Effector CD4-positive, alpha-beta T cell (primary cell): ENCODE measurements at regions not wholly inside any gene's neighbourhood (a gene's known extent, or its start where the extent isn't known, plus 50 kb on each side); places are given as distances from the start of the nearest gene placed in this dataset.

Experiments
- DNase-seq: peaks from one replicate; pipeline ENCODE4 v3.0.0-alpha.2; 2020

DNA sequence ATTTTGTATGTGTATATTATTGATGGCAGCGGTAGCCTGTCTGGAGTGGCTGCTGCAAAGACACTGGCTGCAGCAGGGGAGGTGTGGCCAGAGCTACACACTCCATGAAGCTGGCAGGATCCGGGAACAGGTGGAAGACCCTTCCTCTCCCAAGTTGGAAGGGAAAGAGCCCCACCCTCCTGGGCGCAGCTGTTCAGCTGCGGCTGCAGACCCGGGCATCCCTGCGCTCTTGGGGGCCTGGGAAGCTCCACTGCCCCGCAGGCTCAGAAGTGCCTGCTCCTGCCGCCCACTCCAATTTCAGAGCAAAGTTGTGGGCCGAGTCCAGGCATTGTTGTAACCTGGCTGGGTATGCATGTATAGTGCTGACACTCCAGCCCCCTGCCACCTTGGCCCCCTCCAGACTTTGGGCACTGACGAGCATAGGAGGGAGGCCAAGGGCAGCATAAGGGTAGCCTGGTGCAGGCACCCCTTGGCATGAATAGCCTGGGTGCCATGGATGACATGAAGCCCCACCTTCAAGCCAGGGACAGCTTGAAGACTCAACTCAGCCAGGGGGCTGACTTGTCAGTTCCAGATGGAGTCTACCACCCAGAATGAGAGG is 90.7 kb upstream of the TMEM168 start:
- no peak for DNase-seq

DNA sequence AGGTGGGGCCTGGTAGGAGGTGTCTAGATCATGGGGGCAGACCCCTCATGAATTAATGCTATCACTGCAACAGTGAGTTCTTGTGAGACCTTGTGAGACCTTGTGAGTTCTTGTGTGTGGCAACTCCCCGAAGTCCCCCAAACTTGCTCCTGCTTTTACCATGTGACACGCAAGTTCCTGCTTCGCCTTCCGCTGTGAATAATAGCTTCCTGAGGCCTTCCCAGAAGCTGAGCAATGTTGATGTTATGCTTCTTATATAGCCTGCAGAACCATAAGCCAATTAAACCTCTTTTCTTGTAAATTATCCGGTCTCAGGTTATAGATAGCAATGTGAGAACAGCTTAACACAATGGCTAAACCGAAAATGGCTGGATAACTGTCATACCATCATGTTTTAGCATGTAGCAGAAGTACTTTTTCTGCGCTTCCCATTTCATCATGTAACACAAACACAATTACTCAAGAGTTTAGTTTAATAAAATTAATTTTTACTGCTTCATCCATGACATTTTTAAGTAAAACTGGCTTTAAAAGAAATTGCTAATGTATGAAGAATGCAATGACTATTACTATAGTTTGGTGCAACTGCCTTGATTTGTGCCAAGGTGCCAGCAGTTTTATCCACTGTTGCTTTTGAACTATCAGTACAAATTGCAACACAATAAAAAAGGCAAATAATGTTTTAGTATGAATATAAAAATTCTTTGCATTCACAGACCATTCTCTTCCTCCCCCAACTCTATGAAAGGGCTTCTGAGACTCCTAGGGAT is 87.7 kb upstream of the TMEM168 start:
- no peak for DNase-seq

DNA sequence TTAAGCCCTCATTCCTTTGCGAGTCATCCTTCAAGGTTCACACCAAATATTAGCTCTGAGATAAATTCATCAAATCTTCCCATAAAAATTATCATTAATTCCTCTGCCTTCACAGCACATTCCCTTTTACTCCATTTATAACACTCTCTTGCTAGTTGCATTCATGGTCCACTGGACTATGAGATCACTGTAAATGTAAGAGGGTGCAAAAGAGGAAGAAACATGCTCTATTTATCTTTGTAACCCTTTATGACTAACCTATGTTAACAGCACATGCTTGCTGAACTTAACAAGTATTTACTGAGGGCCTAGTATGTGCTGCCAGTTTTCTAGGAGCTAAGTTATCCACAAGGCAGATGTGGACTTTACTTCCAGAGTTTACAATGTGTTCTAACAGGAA is 86.7 kb upstream of the TMEM168 start:
- DNase-seq, result no peak

DNA sequence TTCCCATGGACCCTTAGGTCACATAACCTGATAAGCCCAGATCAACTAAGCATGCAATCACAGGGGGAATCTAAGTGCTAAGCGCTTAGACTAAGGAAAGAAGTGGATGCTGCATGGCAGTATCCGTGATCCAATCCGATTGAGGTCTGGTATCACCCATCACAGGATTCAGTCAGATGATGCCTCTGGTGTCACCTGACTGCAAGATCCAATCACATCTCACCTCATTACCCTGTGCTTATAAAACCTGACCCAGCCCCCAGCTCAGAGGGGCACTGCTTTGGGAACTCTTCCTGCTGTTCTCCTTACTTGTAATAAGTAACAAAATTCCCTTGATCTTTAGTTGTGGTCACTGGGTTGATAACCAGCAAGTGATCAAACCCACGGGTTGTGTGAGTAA is 84.7 kb upstream of the TMEM168 start:
- DNase-seq, result no peak

DNA sequence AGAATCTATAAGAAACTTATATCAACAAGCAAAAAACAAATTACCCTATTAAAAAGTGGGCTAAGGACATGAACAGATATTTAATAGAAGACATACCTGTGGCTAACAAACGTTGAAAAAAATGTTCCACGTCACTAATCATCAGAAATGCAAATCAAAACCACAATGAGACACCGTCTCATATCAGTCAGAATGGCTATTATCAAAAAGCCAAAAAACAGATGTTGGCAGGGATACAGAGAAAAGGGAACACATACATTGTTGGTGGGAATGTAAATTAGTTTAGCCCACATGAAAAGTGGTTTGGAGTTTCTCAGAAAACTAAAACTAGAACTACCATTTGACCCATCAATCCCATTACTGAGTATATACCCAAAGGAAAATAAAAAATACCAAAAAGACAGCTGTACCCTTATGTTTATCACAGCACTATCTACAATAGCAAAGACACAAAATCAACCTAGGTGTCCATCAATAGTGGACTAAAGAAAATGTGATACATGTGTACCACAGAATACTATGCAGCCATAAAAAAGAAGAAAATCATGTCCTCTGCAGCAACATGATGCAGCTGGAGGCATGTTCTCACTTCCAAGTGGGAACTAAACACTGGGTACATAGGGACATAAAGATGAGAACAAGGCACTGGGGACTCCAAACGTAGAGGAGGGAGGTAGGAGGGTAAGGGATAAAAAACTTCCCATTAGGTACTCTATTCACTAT is 83.8 kb upstream of the TMEM168 start:
- no peak for DNase-seq

DNA sequence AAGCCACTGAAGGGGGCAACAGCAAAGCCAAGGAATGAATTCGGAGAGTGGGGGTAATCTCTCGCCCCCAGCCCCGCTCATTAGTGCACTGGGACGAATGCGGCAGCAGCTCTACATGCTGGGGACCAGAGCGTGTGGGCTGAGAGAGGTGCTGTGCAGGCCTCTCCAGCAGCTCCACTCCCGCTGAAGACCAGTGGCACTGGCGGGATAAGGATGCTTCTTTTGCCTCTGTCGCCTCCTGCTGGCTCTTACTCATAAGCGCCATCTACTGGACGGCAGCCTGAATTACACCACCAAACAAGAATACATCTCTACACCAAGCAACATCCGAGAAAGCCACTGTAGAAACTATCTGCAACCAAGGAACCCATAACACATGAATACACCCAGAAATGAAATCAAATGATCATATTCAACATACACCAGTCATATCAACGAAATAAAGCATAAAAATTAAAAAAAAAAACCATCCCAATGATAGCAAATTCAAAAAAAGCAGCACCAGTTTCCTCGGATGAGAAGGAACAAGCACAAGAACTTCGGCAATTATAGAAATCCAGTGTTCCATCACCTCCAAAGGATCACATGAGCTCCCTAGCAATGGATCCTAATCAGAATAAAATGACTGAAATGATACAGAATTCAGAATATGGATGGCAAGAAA is 79.0 kb upstream of the TMEM168 start:
- peak; percentile 24 for DNase-seq

DNA sequence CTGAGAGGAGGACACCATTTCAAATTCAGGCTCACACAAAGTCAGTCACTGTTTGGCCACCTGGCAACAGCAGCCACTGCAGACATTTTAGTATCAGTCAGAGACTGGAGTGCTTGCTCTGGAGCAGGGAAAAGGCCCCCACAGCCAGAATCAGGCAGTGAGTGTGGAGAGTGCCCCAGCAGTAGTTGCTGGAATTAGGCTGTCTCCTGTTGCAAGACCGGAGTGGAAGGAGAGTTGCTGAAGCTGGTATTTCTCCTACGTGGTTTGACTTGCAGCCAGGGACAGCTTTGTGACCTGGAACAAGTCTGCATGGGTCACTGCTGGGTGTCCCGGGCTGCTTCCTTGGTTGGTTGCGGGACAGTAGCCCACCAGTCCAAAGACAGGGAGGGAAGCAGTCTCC is 78.4 kb upstream of the TMEM168 start:
- DNase-seq, result no peak

DNA sequence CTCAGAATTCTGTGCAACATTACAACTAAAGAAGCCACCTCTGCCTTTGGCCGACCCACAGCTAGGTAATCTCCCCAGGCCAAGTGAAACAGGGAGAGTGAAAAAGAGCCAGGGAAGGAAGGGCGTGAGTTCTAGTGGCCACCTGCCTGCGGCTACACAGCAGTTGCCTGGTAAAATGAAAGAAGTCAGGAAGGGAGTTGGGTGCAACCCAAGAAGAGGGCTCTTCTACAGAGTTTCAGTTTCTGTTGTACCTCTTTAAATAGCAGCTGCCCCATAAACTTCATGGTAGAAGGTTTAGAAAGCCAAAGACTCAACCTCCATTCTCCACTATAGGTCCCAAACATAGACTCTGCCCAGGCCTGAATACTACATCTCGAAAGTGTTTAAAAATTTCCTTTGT is 76.2 kb upstream of the TMEM168 start:
- DNase-seq, result no peak

DNA sequence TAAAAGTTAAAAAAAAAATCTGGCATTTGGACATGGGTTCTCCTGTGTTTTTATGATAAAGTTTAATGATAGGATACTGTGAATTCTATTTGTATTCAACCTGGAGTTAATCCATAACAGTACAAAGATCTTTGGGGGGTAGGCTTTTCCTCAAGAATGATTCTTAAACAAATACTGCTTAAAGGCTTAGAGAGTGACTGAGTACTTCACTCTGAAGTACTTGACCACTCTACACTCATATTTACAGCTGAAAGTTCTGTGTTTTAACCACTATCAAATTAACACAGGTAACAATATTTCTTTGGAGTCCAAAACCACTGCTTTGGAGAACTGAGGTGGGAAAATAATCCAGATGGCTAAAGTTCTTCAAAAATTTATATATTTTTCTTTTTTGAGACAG is 74.2 kb upstream of the TMEM168 start:
- DNase-seq, result no peak

DNA sequence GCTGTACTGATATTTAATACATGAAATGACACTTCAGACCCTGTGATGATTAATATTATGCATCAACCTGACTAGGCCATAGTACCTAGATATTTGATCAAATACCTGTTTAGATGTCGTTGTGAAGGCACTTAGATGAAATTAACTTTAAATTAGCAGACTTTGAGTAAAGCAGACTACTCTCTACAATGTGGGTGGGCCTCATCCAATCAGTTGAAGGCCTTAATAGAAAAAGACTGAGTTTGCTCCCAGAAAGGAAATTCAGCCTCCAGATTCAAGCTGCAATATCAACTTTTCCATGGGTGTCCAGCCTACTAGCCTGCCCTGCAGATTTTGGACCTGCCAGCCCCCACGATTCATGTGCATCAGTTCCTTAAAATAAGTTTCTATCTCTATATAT is 68.6 kb upstream of the TMEM168 start:
- DNase-seq, result no peak

DNA sequence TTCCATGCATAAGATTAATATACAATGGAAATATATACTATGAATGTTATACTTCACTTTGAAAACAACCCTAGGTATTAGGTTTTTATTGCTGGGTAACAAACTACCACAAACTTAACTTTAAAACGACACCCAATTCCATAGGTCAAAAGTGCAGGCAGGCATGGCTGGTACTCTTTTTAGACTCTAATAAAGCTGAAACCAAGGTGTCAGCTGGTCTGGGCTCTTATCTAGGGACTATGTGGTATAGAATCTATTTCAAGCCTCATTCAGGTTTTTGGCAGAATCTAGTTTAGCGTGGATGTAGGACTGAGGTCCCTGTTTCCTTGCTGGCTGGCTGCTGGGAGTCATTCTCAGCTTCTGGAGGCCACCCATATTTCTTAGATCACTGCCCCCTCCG is 65.0 kb upstream of the TMEM168 start:
- DNase-seq, result no peak

DNA sequence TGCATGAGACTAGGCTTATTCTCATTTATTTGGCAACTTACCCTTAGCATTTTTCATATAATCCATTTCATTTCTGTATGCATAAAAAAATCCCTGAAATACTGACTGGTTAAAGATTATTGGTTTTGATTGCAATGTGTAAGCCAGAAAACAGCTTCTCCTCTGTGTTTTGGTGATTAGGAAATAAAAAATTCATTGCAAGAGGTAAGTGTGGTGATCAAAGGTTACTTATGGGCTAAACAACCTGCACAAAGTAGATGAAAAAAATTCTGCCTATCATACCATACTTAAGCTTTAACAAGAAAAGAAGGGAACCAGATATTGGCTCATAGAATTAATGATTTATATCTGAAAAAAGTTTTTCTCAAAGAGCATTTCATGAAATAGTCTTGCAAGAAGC is 64.0 kb upstream of the TMEM168 start:
- no peak for DNase-seq

DNA sequence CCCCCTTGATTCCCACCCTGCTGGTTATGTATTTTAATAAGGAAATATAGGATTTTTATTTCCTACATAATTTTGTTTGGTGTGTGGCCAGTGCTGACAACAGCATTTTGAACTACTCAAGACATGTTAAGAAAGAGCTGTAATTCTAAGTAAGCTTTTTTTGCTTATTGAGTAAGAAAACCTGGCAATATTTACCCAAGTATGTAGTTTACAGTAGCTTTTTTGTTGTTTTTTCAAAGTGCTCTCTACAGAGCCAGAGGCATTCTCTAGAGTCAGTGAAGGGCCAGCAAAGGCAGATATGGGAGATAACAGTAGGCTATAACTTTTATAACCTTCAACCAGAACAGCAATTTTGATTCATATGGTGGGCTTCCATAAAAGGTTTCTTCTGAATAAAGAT is 63.2 kb upstream of the TMEM168 start:
- DNase-seq, result no peak

DNA sequence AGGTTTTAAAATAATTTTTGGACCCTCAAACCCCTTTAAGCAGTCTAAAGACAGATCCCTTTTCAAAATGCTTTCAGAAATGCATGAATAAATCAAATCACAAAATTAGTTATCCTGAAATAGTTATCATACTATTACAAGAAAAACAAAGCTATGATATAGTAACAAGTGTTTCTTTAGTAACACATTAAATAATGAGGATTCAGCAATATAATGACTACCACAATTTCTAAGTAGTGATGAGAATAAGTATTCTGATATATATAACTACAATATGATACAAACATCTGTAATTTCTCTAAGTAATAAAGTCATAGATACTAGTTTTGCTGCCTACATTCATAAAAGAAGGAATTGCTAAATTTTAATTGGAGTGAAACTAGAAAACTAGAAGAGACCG is 53.0 kb upstream of the TMEM168 start:
- no peak for DNase-seq
